ENCODE measurements at regions not wholly inside any gene's neighbourhood (a gene's known extent, or its start where the extent isn't known, plus 50 kb on each side); places are given as distances from the start of the nearest gene placed in this dataset.

DNA sequence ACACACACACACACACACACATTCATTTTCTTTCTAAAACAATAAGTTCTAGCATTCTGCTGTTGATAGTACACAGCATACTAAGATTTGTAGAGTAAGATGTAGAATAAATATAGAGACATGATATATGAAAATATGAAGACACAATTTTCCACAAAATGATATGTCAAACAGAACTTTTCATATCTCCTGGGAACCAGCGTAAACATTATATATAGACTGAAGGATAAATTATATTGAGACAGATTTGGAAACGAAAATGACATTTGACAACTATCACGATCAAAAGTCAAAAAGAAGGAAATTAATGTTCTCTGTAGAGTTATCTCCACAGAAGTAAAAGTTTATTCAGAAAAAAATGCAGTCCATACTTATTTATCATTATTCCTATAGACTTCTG is 1605.7 kb upstream of the SLC10A2 start:
- H3K4me3 ChIP-seq (ENCODE audit: control insufficient read depth, low read depth, low read length): no peak overlapping the region
- DNase-seq (ENCODE audit: low read depth): no peak
- no peak for TF ChIP-seq CTCF (IDR thresholded peaks at IDR 0.05; ENCODE audit: control insufficient read depth, insufficient read depth, low read depth, low read length, missing control alignments)

DNA sequence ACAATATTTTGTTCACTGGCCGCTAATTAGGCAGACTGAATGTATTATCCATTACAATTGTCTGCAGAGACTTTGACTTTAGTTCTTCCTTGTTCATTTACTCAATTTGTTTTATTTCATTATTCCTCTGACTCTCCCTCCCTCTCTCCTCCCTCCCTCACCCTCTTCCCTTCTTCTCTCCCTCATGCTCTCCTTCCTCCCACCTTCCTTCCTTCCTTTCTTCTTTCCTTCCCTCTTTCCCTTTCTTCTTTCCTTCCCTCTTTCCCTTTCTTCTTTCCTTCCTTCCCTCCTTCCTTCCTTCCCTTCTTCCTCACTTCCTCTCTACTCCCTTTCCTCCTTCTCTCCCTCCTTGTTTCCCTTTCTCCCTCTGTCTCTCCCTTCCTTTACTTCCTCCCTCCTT is 1591.0 kb upstream of the SLC10A2 start:
- no peak for DNase-seq (ENCODE audit: low read depth)
- TF ChIP-seq CTCF (IDR thresholded peaks at IDR 0.05; ENCODE audit: control insufficient read depth, insufficient read depth, low read depth, low read length, missing control alignments): no peak
- no peak overlapping the region for H3K4me3 ChIP-seq (ENCODE audit: control insufficient read depth, low read depth, low read length)

DNA sequence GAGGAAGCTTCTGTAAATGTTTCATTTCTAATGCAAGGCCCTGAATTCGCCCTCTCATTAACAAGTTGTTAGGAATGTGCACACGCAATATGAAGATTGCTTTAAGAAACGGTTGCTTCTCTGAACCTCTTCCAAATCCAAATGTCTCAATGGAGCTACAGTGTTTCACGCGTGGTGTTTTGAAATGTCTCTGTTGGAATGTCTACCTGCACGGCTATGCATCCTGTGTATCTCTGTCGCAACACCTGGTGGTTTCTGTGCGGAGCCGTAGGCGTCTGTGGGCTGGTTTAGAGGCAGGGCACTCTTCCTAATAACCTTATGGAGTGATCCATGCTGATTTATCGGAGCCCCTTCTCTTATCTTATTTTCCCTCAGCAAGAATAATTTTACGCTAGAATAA is 1584.2 kb upstream of the SLC10A2 start:
- DNase-seq (ENCODE audit: low read depth): no peak
- no peak for TF ChIP-seq CTCF (IDR thresholded peaks at IDR 0.05; ENCODE audit: control insufficient read depth, insufficient read depth, low read depth, low read length, missing control alignments)
- no peak overlapping the region for H3K4me3 ChIP-seq (ENCODE audit: control insufficient read depth, low read depth, low read length)

DNA sequence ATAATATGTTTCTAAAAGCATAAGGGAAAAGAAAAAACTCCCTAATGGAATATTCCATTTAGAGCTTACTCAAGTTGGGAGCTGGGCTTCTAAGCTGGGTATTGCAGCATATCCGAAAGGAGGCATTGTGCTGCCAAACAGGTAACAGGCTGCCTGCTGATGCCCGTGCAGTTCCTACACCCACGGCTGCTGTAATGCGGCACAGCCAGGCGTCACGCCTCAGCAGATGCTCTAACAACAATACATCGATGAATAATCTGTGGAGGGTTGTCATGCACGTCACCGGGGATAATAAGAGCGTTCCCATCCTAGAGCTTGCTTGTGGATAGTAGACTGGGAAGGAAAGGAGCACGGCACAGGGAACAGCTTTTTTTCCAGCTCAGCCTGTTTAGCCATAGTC is 1582.1 kb upstream of the SLC10A2 start:
- TF ChIP-seq CTCF (IDR thresholded peaks at IDR 0.05; ENCODE audit: control insufficient read depth, insufficient read depth, low read depth, low read length, missing control alignments): no peak
- DNase-seq (ENCODE audit: low read depth): no peak
- H3K4me3 ChIP-seq (ENCODE audit: control insufficient read depth, low read depth, low read length): no peak overlapping the region

GRCh38 chr13:104645786-104646185 is 1579.6 kb upstream of the SLC10A2 start:
- H3K4me3 ChIP-seq (ENCODE audit: control insufficient read depth, low read depth, low read length): no peak overlapping the region
- no peak for TF ChIP-seq CTCF (IDR thresholded peaks at IDR 0.05; ENCODE audit: control insufficient read depth, insufficient read depth, low read depth, low read length, missing control alignments)
- DNase-seq (ENCODE audit: low read depth): no peak

- H3K4me3 ChIP-seq (ENCODE audit: control insufficient read depth, low read depth, low read length): no peak overlapping the region
- no peak for TF ChIP-seq CTCF (IDR thresholded peaks at IDR 0.05; ENCODE audit: control insufficient read depth, insufficient read depth, low read depth, low read length, missing control alignments)
- DNase-seq (ENCODE audit: low read depth): no peak
These were observed 1575.1 kb upstream of the SLC10A2 start for GRCh38 chr13:104641309-104641708.

- no peak for DNase-seq (ENCODE audit: low read depth)
- H3K4me3 ChIP-seq (ENCODE audit: control insufficient read depth, low read depth, low read length): no peak overlapping the region
- TF ChIP-seq CTCF (IDR thresholded peaks at IDR 0.05; ENCODE audit: control insufficient read depth, insufficient read depth, low read depth, low read length, missing control alignments): no peak
These were observed 1569.7 kb upstream of the SLC10A2 start for GRCh38 chr13:104635879-104636278.

Measured in AG09309 (cell line).